Ascending aorta (tissue), 2 donors: ENCODE measurements at regions not wholly inside any gene's neighbourhood (a gene's known extent, or its start where the extent isn't known, plus 50 kb on each side); places are given as distances from the start of the nearest gene placed in this dataset.

ENCODE experiments used
- DNase-seq, 2 donors: peaks; one replicate each; pipeline ENCODE4 v3.0.0-alpha.2; 2019; ENCODE audit warnings: low spot score in 2 of 2
- H3K27ac ChIP-seq, 2 donors: fragments of 200-600 bp; sonication (generic); one replicate each; pipeline ENCODE4 v1.5.1; 2016 to 2017; ENCODE audit warnings: mild to moderate bottlenecking in 1 of 2
- H3K27me3 ChIP-seq: fragments of 200-600 bp; sonication (generic); one replicate; pipeline ENCODE4 v1.5.1; 2017
- H3K36me3 ChIP-seq, 2 donors: fragments of 200-600 bp; sonication (generic); one replicate each; pipeline ENCODE4 v1.5.1; 2016
- H3K4me1 ChIP-seq, 2 donors: fragments of 200-600 bp; sonication (generic); one replicate each; pipeline ENCODE4 v1.5.1; 2016 to 2017; ENCODE audit warnings: mild to moderate bottlenecking in 1 of 2
- H3K4me3 ChIP-seq, 2 donors: fragments of 200-600 bp; sonication (generic); one replicate each; pipeline ENCODE4 v1.5.1; 2016 to 2017; ENCODE audit warnings: mild to moderate bottlenecking in 1 of 2
- H3K9me3 ChIP-seq, 2 donors: fragments of 200-600 bp; sonication (generic); one replicate each; pipeline ENCODE4 v1.5.1; 2016
- CTCF ChIP-seq, 3 experiments: fragments of 200-600 bp in 2 of 3; fragments of 450-650 bp in 1 of 3; sonication (generic) in 2 of 3; IDR thresholded peaks; one replicate each; pipeline ENCODE4 v1.5.1; 2016 to 2019; ENCODE audit warnings: antibody characterized with exemption in 3 of 3, mild to moderate bottlenecking in 1 of 3, moderate library complexity in 1 of 3
- intact Hi-C: fragments of 100-400 bp; cut with DNase I; formaldehyde crosslinking; loops from one replicate; pipeline ENCODE4 v1.15.1; 2023

- Histone ChIP-seq H3K36me3 (no peaks in the 10 kb centered on the region), H3K27ac (no peak overlapping the region), H3K4me1 (no peaks in the 10 kb centered on the region), H3K9me3 (no peaks in the 10 kb centered on the region), H3K27me3 (no peaks in the 10 kb centered on the region), H3K4me3 (no peak overlapping the region)
- no peak for DNase-seq
- TF ChIP-seq CTCF (IDR thresholded peaks at IDR 0.05): no peak
- intact Hi-C loops: no loop called here
Observed at GRCh38 chr15:39447881-39448280, 133.0 kb upstream of the THBS1 start.

GRCh38 chr15:39448409-39448808 lies 132.5 kb upstream of the THBS1 start:
- H3K9me3 ChIP-seq: no peaks in the 10 kb centered on the region
- no peak overlapping the region for H3K27ac ChIP-seq
- no peaks in the 10 kb centered on the region for H3K36me3 ChIP-seq
- no peaks in the 10 kb centered on the region for H3K27me3 ChIP-seq
- no peaks in the 10 kb centered on the region for H3K4me1 ChIP-seq
- no peak for DNase-seq
- no peak overlapping the region for H3K4me3 ChIP-seq
- no peak for TF ChIP-seq CTCF (IDR thresholded peaks at IDR 0.05)
- intact Hi-C loops: no loop called here

- no peak overlapping the region for H3K27ac ChIP-seq
- H3K4me1 ChIP-seq: no peaks in the 10 kb centered on the region
- intact Hi-C loops: no loop called here
Observed at GRCh38 chr15:39451121-39451688, 129.7 kb upstream of the THBS1 start.

GRCh38 chr15:39451871-39452270 lies 129.0 kb upstream of the THBS1 start:
- Histone ChIP-seq H3K4me3 (no peak overlapping the region), H3K9me3 (no peaks in the 10 kb centered on the region), H3K27ac (no peak overlapping the region), H3K4me1 (no peaks in the 10 kb centered on the region), H3K36me3 (no peaks in the 10 kb centered on the region), H3K27me3 (no peaks in the 10 kb centered on the region)
- DNase-seq: no peak
- TF ChIP-seq CTCF (IDR thresholded peaks at IDR 0.05): no peak
- intact Hi-C loops: no loop called here

More at GRCh38 chr15:39451121-39451688, 129.7 kb upstream of the THBS1 start:
- Histone ChIP-seq H3K27me3 (no peaks in the 10 kb centered on the region), H3K36me3 (no peaks in the 10 kb centered on the region), H3K9me3 (no peaks in the 10 kb centered on the region), H3K4me3 (no peak overlapping the region)
- no peak for TF ChIP-seq CTCF (IDR thresholded peaks at IDR 0.05)
- no peak for DNase-seq

- H3K4me1 ChIP-seq: no peaks in the 10 kb centered on the region
- intact Hi-C loops: no loop called here
- no peak overlapping the region for H3K4me3 ChIP-seq
- H3K9me3 ChIP-seq: no peaks in the 10 kb centered on the region
- no peaks in the 10 kb centered on the region for H3K27me3 ChIP-seq
- no peaks in the 10 kb centered on the region for H3K36me3 ChIP-seq
- TF ChIP-seq CTCF (IDR thresholded peaks at IDR 0.05): no peak
- no peak for DNase-seq
- H3K27ac ChIP-seq: peak overlapping the region in 1 of 2 donors; percentile 30
Observed at GRCh38 chr15:39453620-39454019, 127.3 kb upstream of the THBS1 start.
